Ovary (tissue), 7 donors: ENCODE measurements at regions not wholly inside any gene's neighbourhood (a gene's known extent, or its start where the extent isn't known, plus 50 kb on each side); places are given as distances from the start of the nearest gene placed in this dataset.

ENCODE experiments used
- DNase-seq, 5 donors: peaks; one replicate each; pipeline ENCODE4 v3.0.0-alpha.2; 2019 to 2020
- H3K27ac ChIP-seq, 2 donors: fragments of 200-600 bp; one replicate each; pipeline versions ENCODE4 v1.5.1 to v1.8.0; 2019 to 2022
- H3K27me3 ChIP-seq: fragments of 200-600 bp; one replicate; pipeline ENCODE4 v1.8.0; 2022
- H3K36me3 ChIP-seq: fragments of 200-600 bp; sonication (generic); one replicate; pipeline ENCODE4 v1.5.1; 2019
- H3K4me1 ChIP-seq: one replicate; pipeline ENCODE4 v1.8.1; 2013; ENCODE audit warnings: mild to moderate bottlenecking, moderate library complexity; ENCODE audit not compliant: insufficient read depth
- H3K4me3 ChIP-seq: fragments of 200-600 bp; sonication (generic); one replicate; pipeline ENCODE4 v1.5.1; 2017
- H3K9me3 ChIP-seq, 2 donors: fragments of 200-600 bp in 1 of 2; sonication (generic) in 1 of 2; one replicate each; pipeline versions ENCODE4 v1.5.1 to v1.8.1; 2013 to 2019; ENCODE audit warnings: mild to moderate bottlenecking in 1 of 2, moderate library complexity in 1 of 2
- CTCF ChIP-seq, 3 donors: fragments of 450-650 bp in 2 of 3; fragments of 200-600 bp in 1 of 3; IDR thresholded peaks; one replicate each; pipeline versions ENCODE4 v1.5.1 to v1.8.0; 2016 to 2022; ENCODE audit warnings: antibody characterized with exemption in 3 of 3, mild to moderate bottlenecking in 1 of 3
- EP300 ChIP-seq: sonication (generic); formaldehyde crosslinking; IDR thresholded peaks from one replicate; pipeline ENCODE4 v1.6.1; 2017; ENCODE audit warnings: antibody characterized with exemption
- POLR2A ChIP-seq: fragments of 450-650 bp; IDR thresholded peaks from one replicate; pipeline ENCODE4 v1.6.1; 2017; ENCODE audit warnings: antibody characterized with exemption, mild to moderate bottlenecking, moderate library complexity
- WGBS, 3 donors: extraction: QIAGEN DNeasy Blood & Tissue Kit in 1 of 3; methylation state at CpG; one replicate each; pipeline versions ENCODE4 v1.1.5 to v1.1.7; 2013 to 2017; 5-methylcytosine and 5-hydroxymethylcytosine counted together
- intact Hi-C, 4 donors: fragments of 100-400 bp; cut with DNase I; formaldehyde crosslinking; loops; one replicate each; pipeline versions ENCODE4 v1.11.0 to v1.15.1; 2022 to 2023
- donor health status: DM: no; HTN: no; CAD: no; lungs with moderate emphysema.
- donor health status: DM: no; HTN: no; CAD: no.
- donor health status: Bipolar disorder and iron deficiency.
- donor health status: DM: no; HTN: no; CAD: no.
- donor health status: DM: yes; HTN: yes; CAD: no.

GRCh38 chr5:142408536-142408935 is 83.7 kb upstream of the SPRY4 start:
- no peak for DNase-seq
- WGBS, 3 donors, result 80 to 82% (median 81%) methylated on average over 7 of the region's 7 CpGs
- intact Hi-C loops, result no loop called here

GRCh38 chr5:142405814-142406395 is 81.1 kb upstream of the SPRY4 start:
- no peak overlapping the region for H3K4me3 ChIP-seq
- H3K27me3 ChIP-seq, result no peaks in the 10 kb centered on the region
- H3K36me3 ChIP-seq, result no peaks in the 10 kb centered on the region
- no peaks in the 10 kb centered on the region for H3K4me1 ChIP-seq
- 84 to 93% (median 85%) methylated on average over 6 of the region's 6 CpGs for WGBS, 3 donors
- intact Hi-C loops, result no loop called here
- no peak for DNase-seq
- H3K27ac ChIP-seq, result no peak overlapping the region
- TF ChIP-seq EP300 (no peak), POLR2A (no peak), CTCF (IDR thresholded peaks at IDR 0.05) (no peak)
- H3K9me3 ChIP-seq, result no peaks in the 10 kb centered on the region

More at GRCh38 chr5:142408536-142408935, 83.7 kb upstream of the SPRY4 start:
- Histone ChIP-seq H3K27ac (no peak overlapping the region), H3K9me3 (no peaks in the 10 kb centered on the region), H3K27me3 (no peaks in the 10 kb centered on the region), H3K36me3 (no peaks in the 10 kb centered on the region), H3K4me1 (no peaks in the 10 kb centered on the region), H3K4me3 (no peak overlapping the region)
- TF ChIP-seq POLR2A (no peak), CTCF (IDR thresholded peaks at IDR 0.05) (no peak), EP300 (no peak)

GRCh38 chr5:142405023-142405422 is 80.2 kb upstream of the SPRY4 start:
- no peak for TF ChIP-seq CTCF (IDR thresholded peaks at IDR 0.05)
- TF ChIP-seq POLR2A, result no peak
- TF ChIP-seq EP300, result no peak
- intact Hi-C loops, result no loop called here
- Histone ChIP-seq H3K36me3 (no peaks in the 10 kb centered on the region), H3K27ac (no peak overlapping the region), H3K4me1 (no peaks in the 10 kb centered on the region), H3K27me3 (no peaks in the 10 kb centered on the region), H3K4me3 (no peak overlapping the region), H3K9me3 (no peaks in the 10 kb centered on the region)
- 79 to 83% (median 79%) methylated on average over 6 of the region's 6 CpGs for WGBS, 3 donors
- DNase-seq, result no peak

- DNase-seq, result no peak
- Histone ChIP-seq H3K9me3 (no peaks in the 10 kb centered on the region), H3K4me1 (no peaks in the 10 kb centered on the region), H3K36me3 (no peaks in the 10 kb centered on the region), H3K27me3 (no peaks in the 10 kb centered on the region), H3K27ac (no peak overlapping the region), H3K4me3 (no peak overlapping the region)
- WGBS, 3 donors, result 83 to 89% (median 87%) methylated on average over 14 of the region's 14 CpGs
- intact Hi-C loops, result no loop called here
- TF ChIP-seq POLR2A (no peak), CTCF (IDR thresholded peaks at IDR 0.05) (no peak), EP300 (no peak)
Observed at GRCh38 chr5:142404046-142404477, 79.2 kb upstream of the SPRY4 start.
